H9 (cell line): ENCODE measurements at regions not wholly inside any gene's neighbourhood (a gene's known extent, or its start where the extent isn't known, plus 50 kb on each side); places are given as distances from the start of the nearest gene placed in this dataset.

ENCODE experiments used
- DNase-seq: peaks from one replicate; pipeline ENCODE4 v3.0.0-alpha.2; 2017
- H2AFZ ChIP-seq: one replicate; pipeline ENCODE4 v1.6.1; 2013; ENCODE audit warnings: mild to moderate bottlenecking, low read length, control low read depth, moderate library complexity
- H2AK5ac ChIP-seq: 2 replicates; pipeline ENCODE4 v1.6.1; 2013; ENCODE audit warnings: low read length, control low read depth, mixed read lengths; ENCODE audit not compliant: insufficient read length
- H2BK120ac ChIP-seq: one replicate; pipeline ENCODE4 v1.6.1; 2013; ENCODE audit warnings: low read depth, mild to moderate bottlenecking, low read length, control low read depth, inconsistent platforms; ENCODE audit not compliant: poor library complexity, severe bottlenecking
- H2BK12ac ChIP-seq: 2 replicates; pipeline ENCODE4 v1.6.1; 2013; ENCODE audit warnings: low read length, control low read depth, mixed read lengths, low read depth; ENCODE audit not compliant: insufficient read length
- H2BK15ac ChIP-seq: 2 replicates; pipeline ENCODE4 v1.6.1; 2013; ENCODE audit warnings: low read depth, low read length, control low read depth
- H2BK20ac ChIP-seq: one replicate; pipeline ENCODE4 v1.6.1; 2013; ENCODE audit warnings: low read depth, mild to moderate bottlenecking, low read length, control low read depth, inconsistent platforms; ENCODE audit not compliant: poor library complexity, severe bottlenecking
- H2BK5ac ChIP-seq: 2 replicates; pipeline ENCODE4 v1.6.1; 2013; ENCODE audit warnings: low read length, control low read depth, mixed read lengths; ENCODE audit not compliant: insufficient read length
- H3K14ac ChIP-seq: 2 replicates; pipeline ENCODE4 v1.6.1; 2013; ENCODE audit warnings: low read length, control low read depth; ENCODE audit not compliant: insufficient read depth
- H3K18ac ChIP-seq: 2 replicates; pipeline ENCODE4 v1.6.1; 2013; ENCODE audit warnings: low read depth, mild to moderate bottlenecking, mixed read lengths, low read length, control low read depth; ENCODE audit not compliant: insufficient read length
- H3K23ac ChIP-seq: 2 replicates; pipeline ENCODE4 v1.6.1; 2013; ENCODE audit warnings: low read length, control low read depth, mixed read lengths, low read depth; ENCODE audit not compliant: insufficient read length
- H3K23me2 ChIP-seq: 2 replicates; pipeline ENCODE4 v1.6.1; 2013; ENCODE audit warnings: low read depth, mild to moderate bottlenecking, mixed read lengths, low read length, control low read depth; ENCODE audit not compliant: insufficient read length, poor library complexity, severe bottlenecking
- H3K27ac ChIP-seq: 2 replicates; pipeline ENCODE4 v1.5.1; 2013; ENCODE audit warnings: low read length, control low read depth, mixed read lengths, low read depth; ENCODE audit not compliant: insufficient read length
- H3K27me3 ChIP-seq: 2 replicates; pipeline ENCODE4 v1.6.1; 2013; ENCODE audit warnings: low read length, control low read depth, inconsistent platforms; ENCODE audit not compliant: insufficient read depth
- H3K4ac ChIP-seq: 2 replicates; pipeline ENCODE4 v1.6.1; 2013; ENCODE audit warnings: low read depth, mild to moderate bottlenecking, control low read depth, inconsistent platforms, low read length, moderate library complexity
- H3K4me1 ChIP-seq: 2 replicates; pipeline ENCODE4 v1.6.1; 2013; ENCODE audit warnings: low read length, control low read depth, inconsistent platforms; ENCODE audit not compliant: insufficient read depth
- H3K4me2 ChIP-seq: 2 replicates; pipeline ENCODE4 v1.6.1; 2013; ENCODE audit warnings: low read length, control low read depth, mixed read lengths; ENCODE audit not compliant: insufficient read length, insufficient read depth
- H3K56ac ChIP-seq: 2 replicates; pipeline ENCODE4 v1.6.1; 2013; ENCODE audit warnings: low read depth, mild to moderate bottlenecking, mixed read lengths, low read length, control low read depth; ENCODE audit not compliant: insufficient read length
- H3K79me1 ChIP-seq: 2 replicates; pipeline ENCODE4 v1.6.1; 2013; ENCODE audit warnings: low read depth, mild to moderate bottlenecking, moderate library complexity, low read length, control low read depth, inconsistent platforms; ENCODE audit not compliant: insufficient read depth, poor library complexity, severe bottlenecking
- H3K79me2 ChIP-seq: 2 replicates; pipeline ENCODE4 v1.6.1; 2013; ENCODE audit warnings: low read length, control low read depth, inconsistent platforms; ENCODE audit not compliant: insufficient read depth
- H3K9ac ChIP-seq: 2 replicates; pipeline ENCODE4 v1.6.1; 2013; ENCODE audit warnings: low read length, control low read depth, mixed read lengths; ENCODE audit not compliant: insufficient read length; ENCODE audit errors: extremely low read depth
- H3K9me3 ChIP-seq: one replicate; pipeline ENCODE4 v1.6.1; 2013; ENCODE audit warnings: low read depth, low read length, inconsistent platforms; ENCODE audit not compliant: control insufficient read depth
- H3T11ph ChIP-seq: one replicate; pipeline ENCODE4 v1.6.1; 2013; ENCODE audit warnings: mild to moderate bottlenecking, low read length, control low read depth, inconsistent platforms
- H4K20me1 ChIP-seq: one replicate; pipeline ENCODE4 v1.6.1; 2013; ENCODE audit not compliant: control insufficient read depth, insufficient read length, insufficient read depth
- H4K5ac ChIP-seq: 2 replicates; pipeline ENCODE4 v1.6.1; 2013; ENCODE audit warnings: low read depth, mild to moderate bottlenecking, mixed read lengths, low read length, control low read depth; ENCODE audit not compliant: insufficient read length
- H4K8ac ChIP-seq: replicated peaks from 2 replicates; pipeline ENCODE4 v1.6.1; 2013; ENCODE audit warnings: low read length, control low read depth, mixed read lengths, low read depth; ENCODE audit not compliant: insufficient read length
- H4K91ac ChIP-seq: 2 replicates; pipeline ENCODE4 v1.6.1; 2013; ENCODE audit warnings: low read depth, mild to moderate bottlenecking, moderate library complexity, mixed read lengths, low read length, control low read depth; ENCODE audit not compliant: insufficient read length
- H3K27ac Mint-ChIP-seq, 3 experiments: 2 replicates in 2 of 3; 3 replicates in 1 of 3; pipeline ENCODE4 v1.8.0; 2020 to 2021; ENCODE audit warnings: mixed read lengths in 3 of 3, mild to moderate bottlenecking in 1 of 3, moderate library complexity in 1 of 3
- H3K27me3 Mint-ChIP-seq: 2 replicates; pipeline ENCODE4 v1.8.0; 2021; ENCODE audit warnings: low read depth, mild to moderate bottlenecking, moderate library complexity, mixed read lengths
- H3K36me3 Mint-ChIP-seq, 3 experiments: 2 replicates in 2 of 3; 3 replicates in 1 of 3; pipeline ENCODE4 v1.8.0; 2020 to 2021; ENCODE audit warnings: low read depth in 3 of 3, mixed read lengths in 3 of 3; ENCODE audit not compliant: insufficient read depth in 1 of 3
- H3K4me1 Mint-ChIP-seq, 2 experiments: 2 replicates each; pipeline ENCODE4 v1.8.0; 2020; ENCODE audit warnings: mixed read lengths in 2 of 2
- H3K4me3 Mint-ChIP-seq, 2 experiments: 2 replicates in 1 of 2; 3 replicates in 1 of 2; pipeline ENCODE4 v1.8.0; 2020 to 2021; ENCODE audit warnings: mild to moderate bottlenecking in 2 of 2, mixed read lengths in 2 of 2, moderate library complexity in 1 of 2
- H3K9me3 Mint-ChIP-seq, 2 experiments: 2 replicates in 1 of 2; 3 replicates in 1 of 2; pipeline ENCODE4 v1.8.0; 2020; ENCODE audit warnings: mild to moderate bottlenecking in 2 of 2, mixed read lengths in 2 of 2, moderate library complexity in 1 of 2
- WGBS: extraction: QIAGEN DNeasy Blood & Tissue Kit; methylation state at CpG from one replicate; pipeline ENCODE4 v1.1.7; 2013; ENCODE audit warnings: missing lambda C conversion rate, low lambda C conversion rate, mixed read lengths; ENCODE audit not compliant: insufficient read length; ENCODE audit errors: extremely low coverage; 5-methylcytosine and 5-hydroxymethylcytosine counted together
- TF ChIP-seq, protein P1 (sequence below): fragments of 200-600 bp; sonication (generic); conservative IDR thresholded peaks from 3 replicates; pipeline ENCODE4 v1.8.0; 2021; ENCODE audit warnings: antibody characterized with exemption, mild to moderate bottlenecking

DNA sequence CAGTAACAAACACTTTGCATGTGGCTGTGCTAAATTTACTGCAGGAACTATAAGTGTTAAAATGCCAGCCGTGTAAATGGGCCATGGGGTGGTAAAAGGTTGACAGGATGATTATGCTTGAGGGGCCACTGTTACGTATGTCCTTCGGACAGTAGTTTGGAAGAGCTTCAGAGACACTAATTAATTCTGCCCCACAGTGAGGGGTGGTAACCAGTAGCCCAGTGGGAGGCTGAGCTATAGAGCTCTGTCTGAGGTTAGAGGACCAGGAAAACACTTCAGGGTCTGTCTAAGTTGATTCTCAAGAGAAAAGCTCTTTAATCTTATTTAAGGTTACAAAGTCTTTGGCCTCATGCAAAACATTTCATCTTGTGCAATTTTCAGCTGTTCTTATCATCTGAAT, 176.6 kb downstream of the DMRTA1 start:
- Histone ChIP-seq H3K23ac (no peak overlapping the region), H4K91ac (no peak overlapping the region), H3T11ph (no peak overlapping the region), H2BK15ac (no peak overlapping the region), H3K27me3 (no peaks in the 10 kb centered on the region), H2BK20ac (no peak overlapping the region), H2AFZ (no peak overlapping the region), H3K79me2 (no peaks in the 10 kb centered on the region), H4K5ac (no peak overlapping the region), H3K9ac (no peak overlapping the region), H3K27ac (no peak overlapping the region), H3K4me2 (no peak overlapping the region), H3K18ac (no peak overlapping the region), H3K23me2 (no peaks in the 10 kb centered on the region), H3K79me1 (no peaks in the 10 kb centered on the region), H3K4me1 (no peaks in the 10 kb centered on the region), H4K20me1 (no peaks in the 10 kb centered on the region), H2BK12ac (no peak overlapping the region), H3K14ac (no peak overlapping the region), H3K4ac (no peak overlapping the region), H2BK5ac (no peak overlapping the region), H2BK120ac (no peak overlapping the region), H3K9me3 (no peaks in the 10 kb centered on the region), H2AK5ac (no peak overlapping the region), H3K56ac (no peak overlapping the region), H4K8ac (no peak overlapping the region)
- TF ChIP-seq, protein P1, sequence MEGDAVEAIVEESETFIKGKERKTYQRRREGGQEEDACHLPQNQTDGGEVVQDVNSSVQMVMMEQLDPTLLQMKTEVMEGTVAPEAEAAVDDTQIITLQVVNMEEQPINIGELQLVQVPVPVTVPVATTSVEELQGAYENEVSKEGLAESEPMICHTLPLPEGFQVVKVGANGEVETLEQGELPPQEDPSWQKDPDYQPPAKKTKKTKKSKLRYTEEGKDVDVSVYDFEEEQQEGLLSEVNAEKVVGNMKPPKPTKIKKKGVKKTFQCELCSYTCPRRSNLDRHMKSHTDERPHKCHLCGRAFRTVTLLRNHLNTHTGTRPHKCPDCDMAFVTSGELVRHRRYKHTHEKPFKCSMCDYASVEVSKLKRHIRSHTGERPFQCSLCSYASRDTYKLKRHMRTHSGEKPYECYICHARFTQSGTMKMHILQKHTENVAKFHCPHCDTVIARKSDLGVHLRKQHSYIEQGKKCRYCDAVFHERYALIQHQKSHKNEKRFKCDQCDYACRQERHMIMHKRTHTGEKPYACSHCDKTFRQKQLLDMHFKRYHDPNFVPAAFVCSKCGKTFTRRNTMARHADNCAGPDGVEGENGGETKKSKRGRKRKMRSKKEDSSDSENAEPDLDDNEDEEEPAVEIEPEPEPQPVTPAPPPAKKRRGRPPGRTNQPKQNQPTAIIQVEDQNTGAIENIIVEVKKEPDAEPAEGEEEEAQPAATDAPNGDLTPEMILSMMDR: no peak
- H3K4me3 Mint-ChIP-seq: no peak overlapping the region; a peak in 1 of 5 replicates
- H3K27ac Mint-ChIP-seq: no peak overlapping the region
- H3K36me3 Mint-ChIP-seq: peaks cover 0 to 6% (median 2%) of the 10 kb centered on the region in 3 experiments; a peak in 5 of 7 replicates
- peaks cover 7 to 12% of the 10 kb centered on the region in 2 experiments for H3K4me1 Mint-ChIP-seq
- H3K27me3 Mint-ChIP-seq: no peaks in the 10 kb centered on the region
- DNase-seq: no peak
- WGBS: no CpG with 5 or more reads among the region's 3 CpGs
- peaks cover 0 to 4% of the 10 kb centered on the region in 2 experiments; a peak in 2 of 5 replicates for H3K9me3 Mint-ChIP-seq
